ENCODE measurements at regions not wholly inside any gene's neighbourhood (a gene's known extent, or its start where the extent isn't known, plus 50 kb on each side); places are given as distances from the start of the nearest gene placed in this dataset.

- no peak for TF ChIP-seq POLR2AphosphoS5 (IDR thresholded peaks at IDR 0.05; ENCODE audit: low read depth)
- TF ChIP-seq CTCF (IDR thresholded peaks at IDR 0.05; ENCODE audit: insufficient read depth, low read length) = no peak
These were observed 84.5 kb upstream of the FNDC3B start for GRCh38 chr3:171954690-171955383.

Data from HL-60 (cell line).